Neural cell (in vitro differentiated cells): ENCODE measurements at regions not wholly inside any gene's neighbourhood (a gene's known extent, or its start where the extent isn't known, plus 50 kb on each side); places are given as distances from the start of the nearest gene placed in this dataset.

Source experiments
- H2AFZ ChIP-seq: fragments of 200-600, 300-800 bp; sonication (generic), shearing (Covaris generic); 2 replicates; pipeline ENCODE4 v1.6.0; 2014; ENCODE audit warnings: low read depth, mild to moderate bottlenecking, antibody characterized with exemption, low read length, moderate library complexity
- H3F3A ChIP-seq: fragments of 200-600 bp; shearing (Covaris generic); 2 replicates; pipeline ENCODE4 v1.6.1; 2016; ENCODE audit warnings: mild to moderate bottlenecking, moderate library complexity, mixed read lengths, antibody characterized with exemption, low read length; ENCODE audit not compliant: insufficient read depth, poor library complexity, severe bottlenecking
- H3K27ac ChIP-seq: fragments of 200-600, 300-800 bp; sonication (generic), shearing (Covaris generic); 2 replicates; pipeline ENCODE4 v1.5.1; 2014; ENCODE audit warnings: mild to moderate bottlenecking, low read length, moderate library complexity
- H3K27me3 ChIP-seq: fragments of 300-800, 200-600 bp; sonication (generic), shearing (Covaris generic); 2 replicates; pipeline ENCODE4 v1.6.0; 2014; ENCODE audit warnings: mild to moderate bottlenecking, low read depth, low read length, moderate library complexity; ENCODE audit not compliant: insufficient read depth
- H3K36me3 ChIP-seq: fragments of 300-800, 200-600 bp; sonication (generic), shearing (Covaris generic); 2 replicates; pipeline ENCODE4 v1.5.1; 2014; ENCODE audit warnings: mild to moderate bottlenecking, antibody characterized with exemption, low read length, moderate library complexity; ENCODE audit not compliant: insufficient read depth
- H3K4me2 ChIP-seq: fragments of 300-800, 200-600 bp; sonication (generic), shearing (Covaris generic); 2 replicates; pipeline ENCODE4 v1.6.0; 2014; ENCODE audit warnings: mild to moderate bottlenecking, low read length
- H3K4me3 ChIP-seq: fragments of 300-800, 200-600 bp; sonication (generic), shearing (Covaris generic); 2 replicates; pipeline ENCODE4 v1.5.1; 2014; ENCODE audit warnings: mild to moderate bottlenecking, low read length, moderate library complexity
- H3K79me2 ChIP-seq: fragments of 200-600 bp; shearing (Covaris generic); replicated peaks from 2 replicates; pipeline ENCODE4 v1.6.0; 2014; ENCODE audit warnings: mild to moderate bottlenecking, low read length, moderate library complexity; ENCODE audit not compliant: insufficient read depth
- H3K9ac ChIP-seq: fragments of 300-800, 200-600 bp; sonication (generic), shearing (Covaris generic); 2 replicates; pipeline ENCODE4 v1.6.1; 2016; ENCODE audit warnings: mild to moderate bottlenecking, low read length, mixed read lengths
- H3K9me2 ChIP-seq: fragments of 200-600 bp; shearing (Covaris generic); 2 replicates; pipeline ENCODE4 v1.6.1; 2016; ENCODE audit warnings: mild to moderate bottlenecking, low read length, mixed read lengths; ENCODE audit not compliant: insufficient read depth
- H3K9me3 ChIP-seq: fragments of 200-600, 300-800 bp; sonication (generic), shearing (Covaris generic); 2 replicates; pipeline ENCODE4 v1.6.1; 2016; ENCODE audit warnings: mild to moderate bottlenecking, mixed run types, low read length, moderate library complexity, mixed read lengths
- H4K20me1 ChIP-seq: fragments of 200-600 bp; shearing (Covaris generic); 2 replicates; pipeline ENCODE4 v1.6.1; 2016; ENCODE audit warnings: mild to moderate bottlenecking, mixed run types; ENCODE audit not compliant: insufficient read depth
- EP300 ChIP-seq: fragments of 450-650 bp; conservative IDR thresholded peaks from 2 replicates; pipeline ENCODE4 v1.6.1; 2014; ENCODE audit warnings: antibody characterized with exemption, mild to moderate bottlenecking, moderate library complexity; ENCODE audit not compliant: poor library complexity, severe bottlenecking
- EZH2 ChIP-seq: fragments of 200-600, 300-800 bp; shearing (Covaris generic), sonication (generic); IDR thresholded peaks from 2 replicates; pipeline ENCODE4 v1.6.1; 2014; ENCODE audit warnings: antibody characterized with exemption, low read length, borderline replicate concordance, mild to moderate bottlenecking; ENCODE audit not compliant: insufficient read depth, poor library complexity, severe bottlenecking
- MXI1 ChIP-seq: fragments of 450-650 bp; conservative IDR thresholded peaks from 2 replicates; pipeline ENCODE4 v1.6.1; 2014; ENCODE audit warnings: antibody characterized with exemption, mild to moderate bottlenecking; ENCODE audit not compliant: poor library complexity, severe bottlenecking
- POLR2AphosphoS5 ChIP-seq: IDR thresholded peaks from 2 replicates; pipeline ENCODE4 v1.6.1; 2012
- RAD21 ChIP-seq: fragments of 450-650 bp; conservative IDR thresholded peaks from 2 replicates; pipeline ENCODE4 v1.6.1; 2014; ENCODE audit warnings: antibody characterized with exemption, mild to moderate bottlenecking, moderate library complexity
- SMC3 ChIP-seq: fragments of 450-650 bp; conservative IDR thresholded peaks from 2 replicates; pipeline ENCODE4 v1.6.1; 2014; ENCODE audit warnings: antibody characterized with exemption, mild to moderate bottlenecking, moderate library complexity; ENCODE audit not compliant: poor library complexity
- TAF1 ChIP-seq: IDR thresholded peaks from 2 replicates; pipeline ENCODE4 v1.6.1; 2012; ENCODE audit warnings: low read depth
- TF ChIP-seq, protein P1 (sequence below): IDR thresholded peaks from 2 replicates; pipeline ENCODE4 v1.6.1; 2012; ENCODE audit warnings: borderline replicate concordance
- TF ChIP-seq, protein P2 (sequence below): fragments of 450-650 bp; IDR thresholded peaks from 2 replicates; pipeline ENCODE4 v1.5.1; 2014; ENCODE audit warnings: antibody characterized with exemption, mild to moderate bottlenecking, moderate library complexity; ENCODE audit not compliant: poor library complexity, severe bottlenecking

DNA sequence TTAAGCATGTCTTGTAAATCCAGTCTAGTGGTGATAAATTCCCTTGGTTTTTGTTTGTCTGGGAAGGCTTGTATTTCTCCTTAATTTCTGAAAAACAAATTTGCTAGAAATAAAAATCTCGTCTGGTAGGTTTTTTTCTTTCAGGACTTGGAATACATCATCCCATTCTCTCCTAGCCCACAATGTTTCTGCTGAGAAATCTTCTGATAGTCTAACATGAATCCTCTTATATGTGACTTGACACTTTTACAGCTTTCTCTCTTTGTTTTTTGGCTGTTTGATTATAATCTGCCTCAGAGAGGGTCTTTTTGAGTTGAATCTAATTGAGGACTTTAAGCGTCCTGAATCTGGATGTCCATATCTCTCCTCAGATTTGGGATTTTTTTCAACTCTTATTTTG, 104.9 kb downstream of the FEM1C start:
- Histone ChIP-seq H3K79me2 (no peaks in the 10 kb centered on the region), H3K9ac (no peak overlapping the region), H3K9me2 (no peaks in the 10 kb centered on the region), H3K36me3 (no peaks in the 10 kb centered on the region), H2AFZ (no peak overlapping the region), H4K20me1 (no peaks in the 10 kb centered on the region), H3K9me3 (peaks cover 8% of the 10 kb centered on the region), H3K4me2 (no peak overlapping the region), H3F3A (no peaks in the 10 kb centered on the region), H3K4me3 (no peak overlapping the region), H3K27ac (no peak overlapping the region), H3K27me3 (no peaks in the 10 kb centered on the region)
- no peak for TF ChIP-seq POLR2AphosphoS5
- TF ChIP-seq RAD21, result no peak
- TF ChIP-seq, protein P1, sequence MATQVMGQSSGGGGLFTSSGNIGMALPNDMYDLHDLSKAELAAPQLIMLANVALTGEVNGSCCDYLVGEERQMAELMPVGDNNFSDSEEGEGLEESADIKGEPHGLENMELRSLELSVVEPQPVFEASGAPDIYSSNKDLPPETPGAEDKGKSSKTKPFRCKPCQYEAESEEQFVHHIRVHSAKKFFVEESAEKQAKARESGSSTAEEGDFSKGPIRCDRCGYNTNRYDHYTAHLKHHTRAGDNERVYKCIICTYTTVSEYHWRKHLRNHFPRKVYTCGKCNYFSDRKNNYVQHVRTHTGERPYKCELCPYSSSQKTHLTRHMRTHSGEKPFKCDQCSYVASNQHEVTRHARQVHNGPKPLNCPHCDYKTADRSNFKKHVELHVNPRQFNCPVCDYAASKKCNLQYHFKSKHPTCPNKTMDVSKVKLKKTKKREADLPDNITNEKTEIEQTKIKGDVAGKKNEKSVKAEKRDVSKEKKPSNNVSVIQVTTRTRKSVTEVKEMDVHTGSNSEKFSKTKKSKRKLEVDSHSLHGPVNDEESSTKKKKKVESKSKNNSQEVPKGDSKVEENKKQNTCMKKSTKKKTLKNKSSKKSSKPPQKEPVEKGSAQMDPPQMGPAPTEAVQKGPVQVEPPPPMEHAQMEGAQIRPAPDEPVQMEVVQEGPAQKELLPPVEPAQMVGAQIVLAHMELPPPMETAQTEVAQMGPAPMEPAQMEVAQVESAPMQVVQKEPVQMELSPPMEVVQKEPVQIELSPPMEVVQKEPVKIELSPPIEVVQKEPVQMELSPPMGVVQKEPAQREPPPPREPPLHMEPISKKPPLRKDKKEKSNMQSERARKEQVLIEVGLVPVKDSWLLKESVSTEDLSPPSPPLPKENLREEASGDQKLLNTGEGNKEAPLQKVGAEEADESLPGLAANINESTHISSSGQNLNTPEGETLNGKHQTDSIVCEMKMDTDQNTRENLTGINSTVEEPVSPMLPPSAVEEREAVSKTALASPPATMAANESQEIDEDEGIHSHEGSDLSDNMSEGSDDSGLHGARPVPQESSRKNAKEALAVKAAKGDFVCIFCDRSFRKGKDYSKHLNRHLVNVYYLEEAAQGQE, result no peak
- TF ChIP-seq MXI1, result no peak
- TF ChIP-seq EP300, result no peak
- TF ChIP-seq SMC3, result no peak
- no peak for TF ChIP-seq TAF1
- TF ChIP-seq, protein P2, sequence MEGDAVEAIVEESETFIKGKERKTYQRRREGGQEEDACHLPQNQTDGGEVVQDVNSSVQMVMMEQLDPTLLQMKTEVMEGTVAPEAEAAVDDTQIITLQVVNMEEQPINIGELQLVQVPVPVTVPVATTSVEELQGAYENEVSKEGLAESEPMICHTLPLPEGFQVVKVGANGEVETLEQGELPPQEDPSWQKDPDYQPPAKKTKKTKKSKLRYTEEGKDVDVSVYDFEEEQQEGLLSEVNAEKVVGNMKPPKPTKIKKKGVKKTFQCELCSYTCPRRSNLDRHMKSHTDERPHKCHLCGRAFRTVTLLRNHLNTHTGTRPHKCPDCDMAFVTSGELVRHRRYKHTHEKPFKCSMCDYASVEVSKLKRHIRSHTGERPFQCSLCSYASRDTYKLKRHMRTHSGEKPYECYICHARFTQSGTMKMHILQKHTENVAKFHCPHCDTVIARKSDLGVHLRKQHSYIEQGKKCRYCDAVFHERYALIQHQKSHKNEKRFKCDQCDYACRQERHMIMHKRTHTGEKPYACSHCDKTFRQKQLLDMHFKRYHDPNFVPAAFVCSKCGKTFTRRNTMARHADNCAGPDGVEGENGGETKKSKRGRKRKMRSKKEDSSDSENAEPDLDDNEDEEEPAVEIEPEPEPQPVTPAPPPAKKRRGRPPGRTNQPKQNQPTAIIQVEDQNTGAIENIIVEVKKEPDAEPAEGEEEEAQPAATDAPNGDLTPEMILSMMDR, result no peak
- TF ChIP-seq EZH2, result no peak

DNA sequence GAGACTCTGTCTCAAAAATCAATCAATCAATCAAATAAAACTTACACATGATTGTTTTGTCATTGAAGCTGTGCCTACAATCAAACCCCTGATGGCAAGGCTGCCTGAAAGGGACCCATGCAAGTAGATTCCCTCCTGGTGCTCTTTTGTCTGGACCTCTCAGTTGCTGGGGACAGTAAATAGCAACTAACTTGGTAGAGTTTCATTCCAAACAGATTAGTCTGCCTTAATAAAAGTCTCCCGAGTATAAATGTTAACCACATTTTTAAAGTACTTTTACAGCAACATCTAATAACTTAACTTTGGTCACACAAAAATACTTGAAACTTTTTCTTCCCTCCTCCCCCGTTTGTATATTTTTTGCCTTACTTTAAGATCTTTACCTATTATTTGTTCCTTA, 105.5 kb downstream of the FEM1C start:
- Histone ChIP-seq H2AFZ (no peak overlapping the region), H3K36me3 (no peaks in the 10 kb centered on the region), H3F3A (no peaks in the 10 kb centered on the region), H3K4me2 (no peak overlapping the region), H3K9ac (no peak overlapping the region), H3K27me3 (no peaks in the 10 kb centered on the region), H3K4me3 (no peak overlapping the region), H4K20me1 (no peaks in the 10 kb centered on the region), H3K9me2 (no peaks in the 10 kb centered on the region), H3K27ac (no peak overlapping the region), H3K9me3 (peaks cover 8% of the 10 kb centered on the region), H3K79me2 (no peaks in the 10 kb centered on the region)
- TF ChIP-seq TAF1, result no peak
- TF ChIP-seq EP300, result no peak
- TF ChIP-seq, protein P2, result no peak
- no peak for TF ChIP-seq MXI1
- TF ChIP-seq, protein P1, result no peak
- no peak for TF ChIP-seq EZH2
- no peak for TF ChIP-seq SMC3
- no peak for TF ChIP-seq RAD21
- TF ChIP-seq POLR2AphosphoS5, result no peak
